ENCODE measurements at regions not wholly inside any gene's neighbourhood (a gene's known extent, or its start where the extent isn't known, plus 50 kb on each side); places are given as distances from the start of the nearest gene placed in this dataset.
"Not testable (repeated sequence)": the region's sequence is repeated elsewhere in the genome, so short reads cannot be mapped to it uniquely, and the experiment has no call there.

- DNase-seq, result no peak
Measured at GRCh38 chr6:166877906-166878305, 78.4 kb downstream of the RNASET2 start.

- DNase-seq, result no peak
Measured at GRCh38 chr6:166877349-166877748, 79.0 kb downstream of the RNASET2 start.

- DNase-seq, result no peak
Measured at GRCh38 chr6:166872531-166873009, 83.8 kb downstream of the RNASET2 start.

- no peak for DNase-seq
Measured at GRCh38 chr6:166870602-166871208, 85.6 kb downstream of the RNASET2 start.

GRCh38 chr6:166866839-166867637 lies 89.3 kb downstream of the RNASET2 start:
- DNase-seq, result no peak

DNA sequence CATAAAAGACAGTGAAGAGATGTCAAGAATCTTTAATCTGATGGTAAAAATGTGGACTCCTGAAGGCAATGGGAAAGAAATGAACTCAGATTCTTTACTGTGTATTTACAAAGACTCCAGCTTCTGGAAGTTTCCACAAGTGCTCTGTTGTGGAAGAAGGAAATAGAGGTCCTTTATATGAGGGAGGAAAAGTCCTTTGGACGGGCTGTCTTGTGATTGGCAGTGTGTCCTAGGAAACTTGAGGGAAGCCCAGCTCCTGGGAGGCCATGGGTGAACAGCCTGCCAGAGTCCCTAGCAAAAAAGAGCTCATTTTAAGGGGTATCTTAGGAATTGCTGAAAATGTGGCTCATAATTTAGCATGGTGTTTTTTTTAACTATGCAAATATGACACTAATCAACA lies 92.0 kb downstream of the RNASET2 start:
- no peak for DNase-seq

- peak in 1 of 2 experiments; percentile 40 for DNase-seq
Measured at GRCh38 chr6:166862978-166863530, 93.3 kb downstream of the RNASET2 start.

- peak; percentile 41 to 44 for DNase-seq
Measured at GRCh38 chr6:166862287-166862977, 93.9 kb downstream of the RNASET2 start.

GRCh38 chr6:166861961-166862286 lies 94.4 kb downstream of the RNASET2 start:
- peak in 1 of 2 experiments; percentile 24 for DNase-seq

DNA sequence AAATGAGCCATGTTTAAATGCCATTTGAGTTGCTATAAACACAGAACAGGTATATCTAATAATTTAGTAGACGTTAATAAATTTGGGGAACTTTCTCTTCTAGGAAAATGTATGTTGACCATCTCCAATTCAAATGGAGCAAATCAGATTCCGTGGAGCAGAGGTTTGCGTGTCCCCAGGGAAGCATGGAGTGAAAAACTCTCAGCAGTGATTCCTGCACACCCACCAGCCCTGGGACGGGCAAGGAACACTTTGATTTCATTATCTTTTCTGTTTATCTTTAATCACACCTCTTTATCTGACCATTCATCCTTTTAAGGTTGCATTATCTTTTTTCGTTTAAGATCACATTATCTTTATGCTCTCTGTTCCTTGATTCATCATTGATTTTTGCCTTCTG lies 95.0 kb downstream of the RNASET2 start:
- DNase-seq, result no peak

- DNase-seq, result no peak
Measured at GRCh38 chr6:166860392-166860791, 96.0 kb downstream of the RNASET2 start.

DNA sequence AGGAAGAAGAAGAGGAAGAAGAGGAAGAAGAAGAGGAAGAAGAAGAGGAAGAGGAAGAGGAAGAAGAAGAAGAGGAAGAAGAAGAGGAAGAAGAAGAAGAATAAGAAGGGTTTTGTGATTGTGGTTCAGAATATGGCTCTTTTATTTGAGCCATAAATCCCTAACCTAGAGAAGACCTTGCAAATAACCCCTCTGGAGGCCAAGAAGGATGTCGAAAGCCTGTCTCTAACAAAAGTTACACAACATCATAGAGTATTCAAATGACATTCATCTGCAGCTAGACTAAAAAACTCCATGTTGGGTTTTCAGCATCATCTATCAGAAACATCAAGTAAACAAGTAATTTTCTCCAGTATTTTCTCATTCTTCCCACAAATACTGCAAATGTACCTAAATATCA lies 100.9 kb downstream of the RNASET2 start:
- DNase-seq, result no peak

DNA sequence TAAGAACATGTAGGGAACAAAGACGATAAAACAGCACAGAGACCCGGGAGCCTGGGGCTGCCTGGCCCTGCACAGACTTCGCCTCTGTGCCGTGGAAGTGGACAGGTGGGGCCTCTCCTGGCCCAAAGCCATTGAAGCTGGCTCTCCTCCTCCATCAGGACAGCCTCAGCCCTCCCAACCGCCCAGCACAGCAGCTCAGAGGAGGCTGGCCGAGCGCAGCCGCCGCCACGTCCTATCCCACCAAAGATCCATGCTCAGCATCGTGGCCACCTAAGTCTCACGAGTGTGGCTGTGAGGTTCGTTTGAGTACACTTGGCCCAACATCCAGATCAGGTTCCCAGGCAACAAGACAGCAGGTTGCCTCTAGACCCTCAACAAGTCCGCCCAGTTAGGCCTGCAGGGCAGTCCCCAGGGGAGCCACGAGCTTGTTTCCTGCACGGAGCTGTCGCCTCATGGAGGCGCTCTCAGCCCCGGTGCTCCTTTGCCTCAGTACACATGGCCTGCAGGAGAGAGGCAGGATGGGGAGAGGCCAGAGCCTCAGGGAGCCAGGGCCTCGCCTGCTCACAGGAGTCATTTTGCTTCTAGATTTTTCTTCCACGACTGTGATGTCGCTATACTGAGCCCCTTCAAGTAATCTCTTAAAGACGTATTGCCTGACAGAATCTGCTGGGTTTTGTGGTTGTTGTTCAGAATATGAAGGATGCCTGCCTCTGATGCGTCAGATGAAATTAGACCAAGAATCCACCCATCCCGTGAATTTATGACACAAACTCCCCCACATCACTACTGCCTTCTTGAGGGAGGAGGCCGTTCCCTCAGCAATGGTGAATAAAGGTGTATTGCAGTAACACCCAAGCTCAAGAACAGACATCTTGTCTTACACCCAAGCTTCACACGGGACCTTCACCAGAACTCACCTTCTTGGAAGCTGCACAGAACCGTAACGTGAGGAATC lies 102.7 kb downstream of the RNASET2 start:
- no peak for DNase-seq

DNA sequence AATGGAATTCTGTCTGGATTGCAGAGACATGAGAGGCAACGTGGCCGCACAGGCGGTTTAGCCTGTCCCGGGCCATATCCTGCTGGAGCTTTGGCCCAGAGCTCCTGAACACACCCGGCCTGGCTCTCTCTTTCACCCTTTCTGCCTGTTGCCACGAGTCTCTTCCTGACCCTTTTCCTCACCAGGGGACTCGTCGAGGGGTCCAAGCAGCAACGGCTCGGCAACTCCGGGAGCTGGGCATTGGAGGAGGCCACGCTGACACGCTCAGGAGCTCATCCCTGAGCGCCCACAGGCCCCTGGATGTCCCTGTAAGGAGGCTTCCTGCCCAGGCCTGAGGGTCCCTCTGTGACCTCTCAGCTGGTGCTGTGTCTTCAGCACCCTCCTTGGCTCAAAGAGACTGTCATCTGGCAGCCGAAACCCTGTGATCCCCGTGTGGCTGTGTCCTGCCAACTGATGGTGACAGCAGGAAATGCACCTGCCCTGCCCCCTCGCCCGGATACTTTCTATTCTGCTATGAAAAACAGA lies 103.8 kb downstream of the RNASET2 start:
- DNase-seq, result peak; percentile 28 to 39

- no peak for DNase-seq
Measured at GRCh38 chr6:166851911-166852310, 104.4 kb downstream of the RNASET2 start.

- DNase-seq, result no peak
Measured at GRCh38 chr6:166851426-166851825, 104.9 kb downstream of the RNASET2 start.

GRCh38 chr6:166850677-166851076 lies 105.7 kb downstream of the RNASET2 start:
- DNase-seq, result no peak

DNA sequence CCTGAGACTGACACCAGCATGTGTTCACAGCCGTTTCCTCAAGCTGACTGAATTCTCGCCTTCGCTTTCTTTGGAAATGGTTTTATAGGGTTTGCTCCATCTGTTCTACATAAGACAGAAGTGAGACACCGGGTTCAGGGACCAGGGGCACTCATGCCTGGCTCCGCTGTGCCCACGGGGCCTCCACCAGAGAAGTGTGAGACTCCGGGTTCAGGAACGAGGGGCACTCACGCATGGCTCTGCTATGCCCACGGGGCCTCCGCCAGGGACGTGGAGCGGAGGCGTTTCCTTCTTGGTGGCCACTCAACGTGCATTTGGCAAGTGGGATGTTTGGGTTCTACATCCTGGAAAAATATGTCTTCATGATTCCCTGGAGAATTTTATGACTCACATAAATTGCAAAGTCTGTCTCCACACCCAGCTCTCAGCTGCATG lies 106.6 kb downstream of the RNASET2 start:
- DNase-seq, result no peak

- DNase-seq, result no peak
Measured at GRCh38 chr6:166848979-166849748, 107.2 kb downstream of the RNASET2 start.

GRCh38 chr6:166846446-166847142 lies 109.8 kb downstream of the RNASET2 start:
- DNase-seq, result not testable (repeated sequence)

- DNase-seq, result no peak
Measured at GRCh38 chr6:166842607-166843006, 113.7 kb downstream of the RNASET2 start.
